Stimulated activated CD4-positive, alpha-beta T cell treated with anti-CD3 and anti-CD28 coated beads, TNF-alpha, amount 100 ng/mL, for 4 hours (primary cell): ENCODE measurements at regions not wholly inside any gene's neighbourhood (a gene's known extent, or its start where the extent isn't known, plus 50 kb on each side); places are given as distances from the start of the nearest gene placed in this dataset.
"Not testable (repeated sequence)": the region's sequence is repeated elsewhere in the genome, so short reads cannot be mapped to it uniquely, and the experiment has no call there.

ENCODE experiments used
- DNase-seq, 3 experiments: peaks; one replicate each; pipeline ENCODE4 v3.0.0-alpha.2; 2020; ENCODE audit warnings: low read depth in 3 of 3

- DNase-seq: no peak
These were observed 437.8 kb downstream of the NYAP2 start for GRCh38 chr2:225837328-225837727.

DNA sequence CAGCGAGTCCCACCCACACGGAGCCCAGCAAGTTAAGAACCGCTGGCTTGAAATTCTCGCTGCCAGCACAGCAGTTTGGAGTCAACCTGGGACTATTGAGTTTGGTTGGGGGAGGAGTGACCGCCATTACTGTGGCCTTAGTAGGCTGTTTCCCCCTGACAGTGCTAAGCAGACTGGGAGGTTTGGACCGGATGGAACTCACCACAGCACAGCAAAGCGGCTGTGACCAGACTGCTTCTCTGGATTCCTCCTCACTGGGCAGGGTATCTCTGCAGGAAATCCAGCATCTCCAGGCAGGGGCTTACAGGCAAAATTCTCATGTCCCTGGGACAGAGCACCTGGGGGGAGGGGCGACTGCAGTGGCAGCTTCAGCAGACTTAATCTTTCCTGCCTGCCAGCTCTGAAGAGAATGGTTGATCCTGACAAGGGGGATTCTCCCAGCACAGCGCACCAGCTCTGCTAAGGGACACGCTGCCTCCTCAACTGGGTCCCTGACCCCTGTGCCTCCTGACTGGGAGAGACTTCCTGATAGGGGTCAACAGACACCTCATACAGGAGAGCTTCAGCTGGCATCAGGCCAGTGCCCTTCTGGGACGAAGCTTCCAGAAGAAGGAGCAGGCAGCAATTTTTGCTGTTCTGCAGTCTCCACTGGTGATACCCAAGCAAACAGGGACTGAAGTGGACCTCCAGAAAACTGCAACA, 425.4 kb downstream of the NYAP2 start:
- DNase-seq: no peak

GRCh38 chr2:225821351-225821750, 421.8 kb downstream of the NYAP2 start:
- DNase-seq: no peak

- DNase-seq: no peak
These were observed 421.3 kb downstream of the NYAP2 start for GRCh38 chr2:225820826-225821225.

- no peak for DNase-seq
These were observed 415.0 kb downstream of the NYAP2 start for GRCh38 chr2:225814554-225814953.

DNA sequence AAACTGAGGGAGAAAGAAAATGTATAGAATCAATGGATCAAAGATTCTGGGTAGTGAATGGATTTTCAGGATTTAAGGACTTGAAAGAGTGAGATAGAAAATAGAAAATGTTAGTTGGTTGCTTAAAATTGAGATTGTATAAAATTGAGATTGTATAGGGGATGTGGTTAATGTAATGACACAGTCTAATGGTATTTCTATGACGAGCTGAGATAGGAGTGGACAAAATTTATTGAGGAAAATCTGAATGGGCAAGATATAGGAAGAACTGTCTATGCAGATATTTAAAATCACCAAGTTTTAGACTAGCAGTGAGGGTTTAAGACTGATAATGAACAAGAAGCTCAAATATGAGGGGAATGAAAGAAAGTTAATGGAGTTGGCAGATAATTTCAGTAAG, 406.6 kb downstream of the NYAP2 start:
- DNase-seq: no peak

GRCh38 chr2:225802076-225802475, 402.6 kb downstream of the NYAP2 start:
- DNase-seq: not testable (repeated sequence)

GRCh38 chr2:225797394-225797793, 397.9 kb downstream of the NYAP2 start:
- DNase-seq: no peak

- no peak for DNase-seq
These were observed 395.3 kb downstream of the NYAP2 start for GRCh38 chr2:225794652-225795400.

GRCh38 chr2:225793736-225794550, 394.4 kb downstream of the NYAP2 start:
- no peak for DNase-seq

DNA sequence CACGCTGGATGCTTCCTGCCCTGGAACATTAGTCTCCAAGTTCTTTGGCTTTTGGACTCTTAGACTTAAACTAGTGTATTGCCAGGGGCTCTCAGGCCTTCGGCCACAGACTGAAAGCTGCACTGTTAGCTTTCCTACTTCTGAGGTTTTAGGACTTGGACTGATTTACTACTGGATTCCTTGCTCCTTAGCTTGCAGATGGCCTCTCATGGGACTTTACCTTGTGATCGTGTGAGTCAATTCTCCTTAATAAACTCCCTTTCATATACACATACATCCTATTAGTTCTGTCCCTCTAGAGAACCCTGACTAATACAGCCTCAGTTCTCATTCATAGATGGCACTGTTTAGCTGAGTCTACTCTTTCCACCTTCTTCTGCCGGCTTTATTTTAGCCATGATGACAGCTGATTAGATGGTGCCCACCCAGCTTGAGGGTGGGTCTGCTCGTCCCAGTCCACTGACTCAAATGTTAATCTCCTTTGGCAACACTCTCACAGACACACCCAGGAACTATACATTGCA, 389.1 kb downstream of the NYAP2 start:
- DNase-seq: no peak

DNA sequence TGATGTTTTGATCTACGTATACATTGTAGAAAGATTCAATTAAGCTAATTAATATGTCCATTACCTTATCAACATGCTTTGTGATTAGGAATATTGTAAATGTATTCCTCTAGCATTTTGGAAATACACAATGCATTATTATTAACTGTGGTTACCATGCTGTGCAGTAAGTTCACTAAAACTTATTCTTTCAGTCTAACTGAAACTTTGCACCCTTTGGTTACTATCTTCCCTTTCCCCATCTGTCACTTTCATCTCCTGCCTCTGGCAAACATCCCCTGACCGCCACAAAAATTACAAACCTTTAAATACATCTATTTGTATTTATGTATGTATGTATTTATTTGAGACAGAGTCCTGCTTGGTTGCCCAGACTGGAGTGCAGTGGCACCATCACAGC, 388.0 kb downstream of the NYAP2 start:
- no peak for DNase-seq

GRCh38 chr2:225781991-225782390, 382.5 kb downstream of the NYAP2 start:
- no peak for DNase-seq

DNA sequence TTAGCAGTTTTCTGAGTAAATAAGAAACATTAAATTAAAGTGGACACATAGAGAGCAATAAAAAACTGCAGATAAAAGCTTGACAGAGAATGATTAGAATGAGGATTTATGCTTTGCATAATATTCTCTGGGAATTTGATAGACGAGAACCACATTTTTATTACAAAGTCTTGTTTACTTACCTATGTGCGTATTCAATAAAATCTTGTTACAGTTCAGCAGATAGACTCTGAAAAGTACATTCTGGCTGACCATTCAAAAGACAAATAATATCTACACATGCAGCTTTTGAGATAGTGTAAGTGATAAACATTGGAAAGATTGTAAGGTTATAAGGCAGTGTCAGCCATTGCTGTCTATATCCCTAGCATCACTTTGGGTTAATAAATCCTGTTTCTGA, 381.6 kb downstream of the NYAP2 start:
- no peak for DNase-seq

DNA sequence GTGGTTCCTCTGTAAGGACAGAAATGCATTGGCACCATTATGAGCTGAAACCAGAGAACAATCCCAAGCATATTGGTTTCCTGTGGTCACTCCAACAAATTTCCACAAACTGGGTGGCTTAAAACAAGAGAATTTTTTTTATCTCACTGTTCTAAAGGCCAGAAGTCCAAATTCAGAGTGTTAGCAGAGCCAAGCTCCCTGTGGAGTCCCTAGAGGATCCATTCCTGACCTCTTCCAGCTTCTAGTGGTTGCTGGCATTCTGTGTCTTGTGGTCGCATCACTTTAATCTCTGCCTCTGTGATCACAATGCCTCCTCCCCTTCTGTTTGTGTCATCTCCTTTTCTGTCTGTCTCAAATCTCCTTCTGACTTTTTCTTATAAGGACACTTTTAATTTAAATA, 380.3 kb downstream of the NYAP2 start:
- DNase-seq: no peak

DNA sequence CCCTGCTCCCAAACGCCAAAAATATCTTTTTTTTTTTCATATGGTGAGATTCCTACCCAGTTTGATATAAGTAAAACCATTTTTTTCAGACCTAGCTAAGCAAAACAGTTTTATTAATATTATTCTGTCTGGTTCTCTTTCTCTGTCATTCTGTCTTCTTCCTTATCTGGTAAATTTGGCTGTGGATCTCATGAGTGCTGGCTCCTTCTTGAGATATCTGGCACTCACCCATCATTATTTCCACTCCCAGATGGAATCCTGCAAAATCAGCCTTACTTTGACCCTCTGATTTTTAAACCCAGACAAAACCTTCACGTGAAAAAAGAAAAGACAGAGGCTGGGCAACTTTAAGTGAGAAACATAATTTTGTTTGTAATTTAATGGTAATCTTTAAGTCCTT, 373.6 kb downstream of the NYAP2 start:
- DNase-seq: no peak

GRCh38 chr2:225771701-225772100, 372.2 kb downstream of the NYAP2 start:
- no peak for DNase-seq

DNA sequence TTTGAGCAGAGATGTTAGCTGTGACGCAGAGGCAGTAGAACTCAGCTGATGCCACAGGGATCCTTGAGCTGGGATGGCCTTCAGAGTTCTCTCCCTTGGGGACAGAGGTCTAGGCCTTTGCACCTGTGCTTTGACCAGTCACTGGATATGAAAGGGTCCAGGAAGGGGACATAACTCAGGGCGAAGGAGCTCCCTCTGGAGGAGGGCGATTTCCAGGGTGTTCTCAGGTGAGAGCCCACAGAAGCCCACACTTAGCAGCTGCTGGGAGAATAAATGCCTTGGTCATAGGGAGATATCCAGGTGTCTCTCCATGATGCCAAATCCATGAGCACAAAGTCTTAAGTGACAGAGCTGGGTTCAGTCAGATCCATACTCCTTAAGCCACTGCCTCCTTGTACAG, 369.2 kb downstream of the NYAP2 start:
- no peak for DNase-seq

DNA sequence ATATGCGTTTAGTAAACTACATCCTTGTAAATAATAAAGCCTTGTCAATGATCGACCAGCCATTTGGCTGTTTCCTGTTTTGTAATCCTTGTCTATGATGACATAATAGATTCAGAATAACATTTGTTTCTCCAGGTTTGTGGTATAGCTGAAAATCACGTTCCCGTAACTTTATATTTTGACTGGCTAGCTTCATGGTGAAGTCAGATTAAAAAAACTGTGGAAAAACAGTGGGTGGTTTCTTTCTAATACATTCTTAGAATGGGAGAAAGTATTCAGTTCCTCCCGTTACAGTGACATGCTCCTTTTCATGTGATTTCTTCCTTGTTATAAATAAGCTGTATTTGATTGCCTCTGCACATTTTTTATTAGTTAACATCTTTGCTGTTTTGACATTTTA, 366.9 kb downstream of the NYAP2 start:
- no peak for DNase-seq

- DNase-seq: no peak
These were observed 366.3 kb downstream of the NYAP2 start for GRCh38 chr2:225765820-225766219.

GRCh38 chr2:225764346-225764745, 364.8 kb downstream of the NYAP2 start:
- no peak for DNase-seq

DNA sequence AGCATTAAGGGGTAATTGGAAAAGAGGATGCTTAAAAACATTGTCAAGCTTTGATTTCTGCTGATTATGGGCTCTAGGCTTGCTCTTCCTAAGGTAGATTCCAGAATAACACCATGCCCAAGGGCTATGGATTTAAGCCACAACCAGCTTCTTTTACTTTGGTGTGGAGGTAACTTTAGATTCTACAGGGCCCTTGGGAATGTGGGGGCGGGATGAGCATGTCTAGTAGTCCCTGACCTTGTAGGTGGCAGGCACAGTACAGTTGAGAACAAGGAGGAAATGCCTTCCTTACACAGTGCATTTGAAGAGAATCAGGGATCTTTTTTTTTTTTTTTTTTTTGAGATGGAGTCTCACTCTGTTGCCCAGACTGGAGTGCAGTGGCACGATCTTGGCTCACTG, 364.2 kb downstream of the NYAP2 start:
- DNase-seq: no peak
